SKM-1 (cell line): ENCODE measurements at regions not wholly inside any gene's neighbourhood (a gene's known extent, or its start where the extent isn't known, plus 50 kb on each side); places are given as distances from the start of the nearest gene placed in this dataset.
"Not testable (repeated sequence)": the region's sequence is repeated elsewhere in the genome, so short reads cannot be mapped to it uniquely, and the experiment has no call there.

ENCODE experiments used
- DNase-seq: peaks from one replicate; lab custom pipeline; 2025; ENCODE audit not compliant: unreplicated experiment; lab: John Stamatoyannopoulos, UW

DNA sequence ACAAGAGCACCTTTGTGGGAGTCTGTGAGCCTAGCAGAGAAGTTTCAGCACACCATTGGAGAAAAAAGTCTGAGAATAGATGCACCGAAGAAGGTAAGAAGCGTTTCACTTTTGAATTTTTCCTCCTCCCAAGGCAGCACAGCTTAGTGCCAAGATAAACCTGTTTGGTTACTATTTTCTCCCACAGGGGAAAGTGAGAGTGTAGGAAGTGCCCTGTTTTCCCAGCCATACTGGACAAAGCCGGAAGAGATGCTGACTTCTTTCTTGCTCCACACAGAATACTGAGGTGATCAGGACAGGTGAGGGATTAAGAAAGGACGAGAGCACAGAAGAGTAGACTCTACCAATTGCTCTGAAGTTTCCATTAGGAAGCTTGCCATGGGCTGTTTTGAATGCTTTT lies 1011.0 kb upstream of the MIR17HG start:
- DNase-seq, result no peak

DNA sequence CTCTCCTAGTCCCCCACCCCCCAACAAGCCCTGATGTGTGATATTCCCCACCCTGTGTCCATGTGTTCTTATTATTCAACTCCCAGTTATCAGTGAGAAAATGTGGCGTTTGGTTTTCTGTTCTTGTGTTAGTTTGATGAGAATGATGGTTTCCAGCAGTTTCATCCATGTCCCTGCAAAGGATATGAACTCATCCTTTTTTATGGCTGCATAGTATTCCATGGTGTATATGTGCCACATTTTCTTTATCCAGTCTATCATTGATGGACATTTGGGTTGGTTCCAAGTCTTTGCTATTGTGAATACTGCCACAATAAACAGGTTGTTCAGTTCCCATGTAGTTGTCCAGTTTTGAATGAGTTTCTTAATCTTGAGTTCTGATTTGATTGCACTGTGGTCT lies 1006.1 kb upstream of the MIR17HG start:
- not testable (repeated sequence) for DNase-seq

DNA sequence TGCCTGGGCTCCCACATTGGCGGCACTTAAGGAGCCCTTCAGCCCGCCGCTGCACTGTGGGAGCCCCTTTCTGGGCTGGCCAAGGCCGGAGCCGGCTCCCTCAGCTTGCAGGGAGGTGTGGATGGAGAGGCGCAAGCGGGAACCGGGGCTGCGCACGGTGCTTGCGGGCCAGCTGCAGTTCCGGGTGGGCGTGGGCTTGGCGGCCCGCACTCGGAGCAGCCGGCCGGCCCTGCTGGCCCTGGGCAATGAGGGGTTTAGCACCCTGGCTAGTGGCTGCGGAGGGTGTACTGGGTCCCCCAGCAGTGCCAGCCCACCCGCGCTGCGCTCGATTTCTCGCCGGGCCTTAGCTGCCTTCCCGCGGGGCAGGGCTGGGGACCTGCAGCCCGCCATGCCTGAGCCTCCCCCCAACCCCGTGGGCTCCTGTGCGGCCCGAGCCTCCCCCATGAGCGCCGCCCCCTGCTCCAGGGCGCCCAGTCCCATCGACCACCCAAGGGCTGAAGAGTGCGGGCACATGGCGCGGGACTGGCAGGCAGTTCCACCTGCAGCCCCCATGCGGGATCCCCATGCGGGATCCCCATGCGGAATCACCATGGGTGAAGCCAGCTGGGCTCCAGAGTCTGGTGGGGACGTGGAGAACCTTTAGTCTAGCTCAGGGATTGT lies 998.9 kb upstream of the MIR17HG start:
- not testable (repeated sequence) for DNase-seq

DNA sequence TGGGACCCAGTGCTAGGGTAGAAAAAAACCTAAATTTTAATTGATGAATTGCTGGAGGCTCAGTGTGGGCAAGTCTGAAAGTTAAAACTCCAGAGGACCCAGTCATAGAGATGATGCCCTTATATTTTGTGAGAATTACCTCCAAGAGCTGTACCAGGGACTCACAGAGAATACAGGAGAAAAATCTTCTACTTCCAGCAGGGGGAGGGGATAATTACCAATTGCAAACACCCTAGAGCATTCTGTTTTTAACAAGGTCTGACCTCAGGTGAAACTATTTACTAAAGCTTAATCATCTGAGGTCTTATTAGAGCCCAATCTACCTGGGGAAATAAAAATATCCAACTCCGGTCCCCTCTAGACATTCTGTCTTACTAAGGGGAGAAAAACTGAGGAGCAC lies 994.7 kb upstream of the MIR17HG start:
- DNase-seq, result no peak

GRCh38 chr13:90355162-90355751 lies 992.2 kb upstream of the MIR17HG start:
- no peak for DNase-seq

DNA sequence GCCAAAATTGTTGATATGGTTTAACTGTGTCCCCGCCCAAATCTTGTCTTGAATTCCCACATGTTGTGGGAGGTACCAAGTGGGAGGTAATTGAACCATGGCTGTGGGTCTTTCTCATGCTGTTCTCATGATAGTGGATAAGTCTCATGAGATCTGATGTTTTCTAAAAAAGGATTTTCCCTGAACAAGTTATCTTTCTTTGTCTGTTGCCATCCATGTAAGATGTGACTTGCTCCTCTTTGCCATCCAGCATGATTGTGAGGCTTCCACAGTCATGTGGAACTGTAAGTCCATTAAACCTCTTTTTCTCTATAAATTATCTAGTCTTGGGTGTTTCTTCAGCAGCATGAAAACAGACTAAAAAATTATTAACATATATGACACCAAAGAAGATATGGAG lies 986.7 kb upstream of the MIR17HG start:
- DNase-seq, result no peak

GRCh38 chr13:90362707-90363106 lies 984.8 kb upstream of the MIR17HG start:
- no peak for DNase-seq

- DNase-seq, result no peak
Measured at GRCh38 chr13:90365130-90365529, 982.4 kb upstream of the MIR17HG start.

DNA sequence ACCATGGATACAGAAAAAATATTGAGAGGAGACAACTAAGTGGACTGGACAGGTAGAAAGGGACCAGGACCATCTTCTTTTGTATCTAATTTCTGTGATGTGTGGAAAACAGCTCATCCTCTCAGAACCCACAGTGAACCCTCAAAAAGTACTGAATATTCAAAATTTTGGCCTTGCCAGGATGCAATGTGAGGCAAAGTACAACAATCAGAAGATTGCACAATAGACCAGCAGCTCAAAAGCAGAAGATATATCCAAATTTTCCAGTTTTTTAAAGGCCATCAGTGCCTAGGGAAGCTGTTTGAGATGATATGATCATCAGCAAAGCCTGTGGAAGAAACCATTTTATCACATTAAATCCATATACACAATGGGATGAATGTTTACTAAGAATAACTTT lies 973.3 kb upstream of the MIR17HG start:
- DNase-seq, result no peak

DNA sequence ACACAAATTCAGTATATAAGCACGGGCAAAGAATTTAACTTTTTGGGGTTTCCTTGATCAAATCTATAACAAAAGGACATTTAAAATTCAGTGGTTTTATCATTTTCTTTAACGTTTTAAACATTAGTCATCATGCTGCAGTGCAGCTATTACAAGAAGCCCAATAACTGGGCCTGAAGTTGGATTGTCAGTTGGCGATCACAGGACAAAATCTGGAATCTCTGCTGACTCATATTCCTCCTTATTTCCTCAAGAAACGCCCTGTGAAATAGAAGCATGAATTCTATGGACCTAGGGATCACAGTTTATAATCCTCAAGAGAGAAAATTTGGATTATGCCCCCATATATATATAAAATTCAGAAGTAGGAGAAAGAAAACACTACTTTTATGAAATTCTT lies 971.6 kb upstream of the MIR17HG start:
- DNase-seq, result no peak

GRCh38 chr13:90382425-90382824 lies 965.1 kb upstream of the MIR17HG start:
- no peak for DNase-seq

DNA sequence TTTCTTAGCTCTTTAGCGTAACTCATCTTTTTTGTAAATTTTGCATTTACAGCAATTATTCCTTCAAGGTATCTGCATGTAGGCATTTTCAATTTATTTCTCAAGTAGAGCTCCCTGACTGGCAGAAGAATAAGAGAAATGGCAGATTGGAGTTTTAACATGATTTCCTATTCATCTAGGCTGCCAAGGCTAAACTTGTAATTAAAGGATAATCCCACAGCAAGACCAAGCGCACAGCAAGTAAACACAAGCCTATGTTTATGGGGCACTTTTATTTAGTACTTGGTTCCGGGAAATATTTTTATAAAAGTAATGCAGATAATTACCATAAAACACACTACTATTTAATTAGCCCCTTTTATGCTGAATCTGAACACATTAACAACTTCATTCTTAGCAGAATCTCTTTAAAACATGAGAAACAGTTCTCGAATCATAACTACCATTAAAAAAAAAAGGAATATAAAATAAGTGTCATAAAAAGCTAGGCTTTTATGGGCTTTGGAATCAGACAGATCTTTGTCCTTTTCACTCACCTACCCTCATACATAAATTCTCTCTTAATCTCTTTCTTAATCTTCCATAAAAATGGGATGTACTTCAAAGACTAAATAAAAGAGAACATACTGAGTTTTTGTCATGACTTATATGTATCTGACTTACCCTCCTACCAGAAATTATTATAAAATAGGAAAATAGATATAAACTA lies 961.6 kb upstream of the MIR17HG start:
- DNase-seq, result no peak

DNA sequence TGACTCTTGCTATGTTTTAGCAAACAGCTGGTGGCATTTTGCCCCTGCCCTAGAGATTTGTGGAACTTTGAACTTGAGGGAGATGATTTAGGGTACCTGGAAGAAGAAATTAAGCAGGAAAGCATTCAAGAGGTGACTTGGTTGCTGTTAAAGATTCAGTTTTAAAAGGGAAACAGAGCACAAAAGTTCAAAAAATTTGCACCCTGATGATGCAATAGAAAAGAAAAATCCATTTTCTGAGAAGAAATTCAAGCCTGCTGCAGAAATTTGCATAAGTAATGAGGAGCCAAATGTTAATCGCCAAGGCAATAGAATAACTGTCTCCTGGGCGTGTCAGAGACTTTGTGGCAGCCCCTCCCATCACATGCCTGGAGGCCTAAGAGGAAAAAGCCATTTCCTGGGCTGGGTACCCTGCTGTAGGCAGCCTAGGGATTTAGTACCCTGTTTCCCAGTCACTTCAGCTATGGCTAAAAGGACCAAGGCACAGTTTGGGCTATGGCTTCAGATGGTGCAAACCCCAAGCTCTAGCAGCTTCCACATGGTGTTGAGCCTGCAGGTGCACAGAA lies 958.5 kb upstream of the MIR17HG start:
- no peak for DNase-seq

DNA sequence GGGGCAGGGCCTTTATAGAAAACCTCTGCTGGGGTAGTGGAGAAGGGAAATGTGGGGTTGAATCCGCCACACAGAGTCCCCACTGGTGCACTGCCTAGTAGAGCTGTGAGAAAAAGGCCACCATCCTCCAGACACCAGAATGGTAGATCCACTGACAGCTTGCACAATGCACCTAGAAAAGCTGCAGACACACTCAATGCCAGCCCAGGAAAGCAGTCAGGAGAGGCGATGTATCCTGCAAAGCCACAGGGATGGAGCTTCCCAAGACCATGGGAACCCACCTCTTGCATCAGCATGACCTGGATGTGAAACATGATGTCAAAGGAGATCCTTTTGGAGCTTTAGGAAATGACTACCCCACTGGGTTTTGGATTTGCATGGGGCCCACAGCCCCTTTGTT lies 958.0 kb upstream of the MIR17HG start:
- no peak for DNase-seq

- no peak for DNase-seq
Measured at GRCh38 chr13:90393408-90393807, 954.1 kb upstream of the MIR17HG start.

DNA sequence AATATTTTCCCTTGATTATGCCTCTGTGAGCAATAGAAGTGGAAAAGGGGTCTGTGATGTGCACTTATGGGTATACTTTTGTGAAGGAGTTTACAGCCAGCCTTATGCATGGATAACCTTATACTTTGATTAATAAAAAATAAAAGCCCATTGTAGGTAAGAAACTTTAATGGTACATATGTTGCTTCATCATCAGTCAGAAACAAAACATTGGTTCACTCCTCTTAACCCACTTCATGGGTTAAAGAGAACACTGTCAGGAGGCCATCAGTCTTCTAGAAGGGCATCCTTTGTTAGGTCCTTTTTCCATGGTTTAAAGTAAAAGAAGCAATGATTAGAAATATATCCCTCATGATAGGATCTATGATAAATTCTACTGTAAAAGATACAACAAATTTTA lies 952.1 kb upstream of the MIR17HG start:
- no peak for DNase-seq

- DNase-seq, result no peak
Measured at GRCh38 chr13:90395846-90396245, 951.6 kb upstream of the MIR17HG start.

DNA sequence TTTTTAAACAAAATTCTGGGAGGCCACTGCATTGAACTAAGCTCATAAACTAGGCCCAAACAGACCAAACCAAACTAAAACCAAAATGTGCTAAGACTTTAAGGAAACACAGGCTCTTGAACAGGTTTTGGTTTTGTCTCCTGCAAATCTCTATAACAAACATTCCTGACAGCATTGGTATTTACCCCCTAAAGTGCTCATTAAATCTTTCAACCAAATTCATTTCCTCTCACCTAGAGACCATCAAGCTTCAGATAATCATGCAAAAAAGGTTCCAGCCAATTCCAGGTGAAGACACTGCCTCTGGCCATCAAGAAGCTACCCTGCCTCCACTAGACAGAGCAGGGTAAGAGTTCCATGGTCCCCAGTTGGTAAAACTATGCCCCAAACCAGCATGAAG lies 951.2 kb upstream of the MIR17HG start:
- no peak for DNase-seq

GRCh38 chr13:90397503-90397902 lies 950.0 kb upstream of the MIR17HG start:
- DNase-seq, result no peak

DNA sequence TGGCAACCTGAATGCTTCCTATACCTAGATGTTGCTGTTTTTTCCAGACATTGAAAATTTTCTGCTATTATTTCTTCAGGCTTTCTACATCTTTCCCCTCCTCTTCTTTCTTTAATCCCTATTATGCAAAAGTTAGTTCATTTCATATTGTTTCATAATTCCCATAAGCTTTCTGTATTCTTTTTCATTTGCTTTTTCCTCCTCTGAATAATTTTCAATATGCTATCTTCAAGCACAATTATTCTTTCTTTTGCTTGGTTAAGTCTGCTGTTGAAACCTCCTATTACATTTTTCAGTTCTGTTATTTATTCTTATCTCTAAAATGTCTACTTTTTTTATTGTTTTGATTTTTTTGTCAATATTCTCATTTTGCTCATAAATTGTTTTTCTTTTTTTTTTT lies 947.1 kb upstream of the MIR17HG start:
- no peak for DNase-seq

- no peak for DNase-seq
Measured at GRCh38 chr13:90401150-90401549, 946.3 kb upstream of the MIR17HG start.

DNA sequence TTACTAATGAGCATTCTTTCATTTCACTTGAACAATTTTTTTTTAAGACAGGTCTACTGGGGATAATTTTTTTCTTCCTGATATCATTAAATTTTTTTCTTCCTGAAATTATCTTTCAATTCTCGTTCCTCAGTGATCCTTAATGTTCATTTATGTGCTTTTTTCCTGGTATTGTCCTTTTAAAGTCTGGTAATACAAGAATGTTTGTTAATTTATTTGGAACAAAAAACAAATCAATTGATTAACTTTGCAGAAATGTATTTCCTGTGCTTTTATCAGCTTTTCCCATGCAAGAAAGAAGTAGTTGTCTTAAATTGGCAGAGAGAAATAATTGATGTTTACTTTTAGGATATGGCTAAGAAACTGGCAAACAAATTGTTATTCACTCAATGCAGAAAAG lies 945.4 kb upstream of the MIR17HG start:
- no peak for DNase-seq
